ENCODE measurements at regions not wholly inside any gene's neighbourhood (a gene's known extent, or its start where the extent isn't known, plus 50 kb on each side); places are given as distances from the start of the nearest gene placed in this dataset.
"Not testable (repeated sequence)": the region's sequence is repeated elsewhere in the genome, so short reads cannot be mapped to it uniquely, and the experiment has no call there.

DNA sequence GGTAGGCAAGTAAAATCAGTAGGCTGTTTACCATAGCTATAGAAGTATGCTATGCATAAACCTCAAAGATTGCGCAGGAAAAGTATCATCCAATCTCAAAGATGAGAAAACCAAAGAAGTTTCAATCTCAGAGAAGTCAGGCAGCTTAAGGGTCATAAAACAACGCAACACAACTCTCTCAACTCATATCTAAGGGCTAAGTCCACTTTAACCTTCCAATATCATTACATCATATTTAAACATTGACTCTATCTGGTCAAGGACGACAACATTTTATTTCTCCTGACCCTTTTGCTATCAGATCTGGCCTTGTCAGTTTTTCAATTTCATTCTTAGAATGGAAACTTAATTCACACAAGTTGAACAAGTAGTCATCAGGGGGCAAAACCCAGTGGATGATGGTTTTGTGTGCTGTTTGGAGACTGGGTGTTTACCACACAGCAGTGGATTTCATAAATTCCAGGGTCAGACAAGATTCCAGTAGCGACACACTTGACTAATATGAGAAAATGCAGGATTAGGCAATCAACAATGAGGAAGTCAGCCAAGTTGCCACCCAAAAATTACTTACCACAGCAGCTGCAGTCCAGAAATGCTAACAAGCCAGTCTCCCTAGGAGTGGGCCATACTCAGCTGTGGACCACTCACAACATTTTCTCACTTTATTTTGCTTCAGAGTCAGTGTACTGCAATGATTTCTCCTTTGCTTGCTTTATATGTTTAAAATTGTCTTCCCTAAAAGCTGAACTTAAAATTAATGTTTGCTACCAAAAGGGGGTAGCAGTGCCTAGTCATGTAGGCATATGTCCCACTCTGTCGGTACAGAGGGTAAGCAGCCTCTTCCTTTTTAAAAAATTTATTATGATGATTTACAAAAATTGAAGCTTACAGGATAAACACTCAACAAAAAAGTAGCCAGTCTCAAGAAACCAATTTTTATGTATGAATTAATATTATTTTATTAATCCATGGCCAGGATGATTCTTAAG is 131.9 kb upstream of the NBPF9 start:
- not testable (repeated sequence) for DNase-seq

DNA sequence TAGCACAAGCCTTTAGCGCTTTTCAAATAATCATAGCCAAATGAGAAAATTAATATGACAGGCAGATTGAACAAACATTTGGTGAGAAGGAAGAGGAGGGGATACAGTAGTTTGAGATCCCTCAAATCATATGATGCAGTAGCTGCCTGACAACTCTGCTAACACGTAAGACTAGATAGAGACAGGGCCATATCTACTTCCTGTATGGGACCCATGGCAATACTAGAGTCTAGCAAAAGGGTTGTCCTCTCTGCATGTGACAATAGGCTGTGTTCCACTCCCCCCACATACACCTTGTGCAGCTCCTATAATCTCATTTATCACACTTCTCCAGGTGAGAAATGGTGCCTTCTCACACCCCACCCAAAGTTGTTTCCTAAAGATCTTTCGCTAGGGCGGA is 134.2 kb upstream of the NBPF9 start:
- DNase-seq, result not testable (repeated sequence)

- DNase-seq, result not testable (repeated sequence)
These were observed 136.7 kb upstream of the NBPF9 start for GRCh38 chr1:149239897-149240508.

GRCh38 chr1:149240530-149240929 is 137.2 kb upstream of the NBPF9 start:
- not testable (repeated sequence) for DNase-seq

GRCh38 chr1:149241272-149241671 is 137.9 kb upstream of the NBPF9 start:
- DNase-seq, result not testable (repeated sequence)

DNA sequence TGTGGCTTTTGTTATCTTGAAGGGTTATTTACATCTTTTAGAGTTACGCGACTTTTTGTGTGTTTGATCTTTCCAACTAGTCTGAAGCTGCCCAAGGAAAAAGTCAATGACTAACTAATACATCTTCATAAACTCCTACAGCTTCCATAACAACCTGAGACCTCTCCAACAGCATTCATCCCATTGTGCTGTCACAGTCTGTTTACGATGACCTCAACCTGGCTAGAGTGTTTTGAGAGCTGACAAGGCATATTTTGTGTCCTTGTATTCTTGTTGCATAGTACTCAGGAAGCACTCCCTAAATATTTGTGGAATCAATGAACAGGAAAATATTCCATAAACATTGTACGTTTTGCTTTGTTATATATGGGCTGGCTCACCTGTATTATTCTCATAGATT is 140.2 kb upstream of the NBPF9 start:
- not testable (repeated sequence) for DNase-seq

DNA sequence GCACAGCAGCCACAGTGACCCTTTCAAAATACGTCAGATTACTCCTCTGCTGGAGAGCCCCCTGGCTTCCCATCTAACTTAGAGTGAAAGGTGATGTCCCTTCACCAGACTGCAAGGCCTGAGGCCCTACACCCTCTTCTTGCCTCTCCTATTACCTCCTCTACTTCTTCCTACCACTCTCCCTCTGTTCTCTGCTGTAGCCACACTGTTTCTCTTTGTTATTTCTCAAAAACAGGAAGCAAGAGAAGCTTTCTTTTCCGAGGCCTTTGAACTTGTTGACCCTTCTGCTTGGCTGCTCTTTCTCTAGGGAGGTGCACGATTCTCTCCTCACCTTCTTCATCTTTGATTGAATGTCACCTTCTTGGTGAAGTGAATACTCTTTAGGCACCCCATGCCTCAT is 141.3 kb upstream of the NBPF9 start:
- DNase-seq, result not testable (repeated sequence)

DNA sequence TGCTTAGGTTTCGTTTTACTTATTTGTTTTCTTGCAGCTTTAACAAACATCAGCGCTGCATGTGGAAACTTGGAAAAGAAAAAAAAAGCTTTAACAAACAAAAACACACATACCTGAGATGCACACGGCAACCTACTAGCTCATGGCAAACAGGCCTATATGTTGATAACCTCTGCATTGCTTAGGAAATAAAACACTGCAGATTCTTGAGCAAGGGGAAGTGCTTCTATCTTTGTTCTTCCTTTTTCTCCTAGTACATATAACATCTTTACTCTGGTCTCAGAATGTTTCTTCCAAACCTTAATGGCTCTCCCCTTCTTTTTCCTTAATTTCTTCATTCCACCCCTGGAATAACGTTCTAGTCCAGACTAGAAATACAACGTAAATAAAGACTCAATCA is 142.9 kb upstream of the NBPF9 start:
- not testable (repeated sequence) for DNase-seq

- not testable (repeated sequence) for DNase-seq
These were observed 145.3 kb upstream of the NBPF9 start for GRCh38 chr1:149248610-149249009.

DNA sequence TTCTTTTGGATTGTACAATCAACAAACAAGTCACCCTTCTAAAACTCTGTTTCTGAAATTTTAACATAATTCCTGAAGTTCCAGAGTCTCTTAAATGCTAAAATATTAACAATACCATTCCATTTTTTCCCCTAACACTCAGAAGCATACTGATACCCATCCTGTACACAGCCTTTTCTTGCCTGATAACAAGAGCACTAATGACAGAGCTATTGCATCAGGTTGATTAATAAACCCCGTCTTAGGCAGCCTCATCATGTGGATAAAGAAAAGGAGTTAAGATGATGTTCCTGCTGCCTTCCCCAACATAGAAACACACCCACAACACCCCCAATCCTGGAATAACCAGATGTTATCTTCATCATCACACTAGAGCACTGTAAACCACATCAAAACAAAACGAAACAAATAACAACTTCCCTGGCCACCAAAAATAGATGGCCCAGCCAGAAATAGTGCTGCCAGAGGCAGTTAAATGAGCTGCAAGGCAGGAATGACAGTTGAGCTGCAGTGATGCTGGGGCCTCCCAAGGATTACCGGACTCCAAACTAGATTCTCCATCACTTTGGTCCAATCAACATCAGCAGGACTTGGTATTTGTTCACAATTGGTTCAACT is 146.6 kb upstream of the NBPF9 start:
- not testable (repeated sequence) for DNase-seq

GRCh38 chr1:149254894-149255847 is 151.8 kb upstream of the NBPF9 start:
- not testable (repeated sequence) for DNase-seq

DNA sequence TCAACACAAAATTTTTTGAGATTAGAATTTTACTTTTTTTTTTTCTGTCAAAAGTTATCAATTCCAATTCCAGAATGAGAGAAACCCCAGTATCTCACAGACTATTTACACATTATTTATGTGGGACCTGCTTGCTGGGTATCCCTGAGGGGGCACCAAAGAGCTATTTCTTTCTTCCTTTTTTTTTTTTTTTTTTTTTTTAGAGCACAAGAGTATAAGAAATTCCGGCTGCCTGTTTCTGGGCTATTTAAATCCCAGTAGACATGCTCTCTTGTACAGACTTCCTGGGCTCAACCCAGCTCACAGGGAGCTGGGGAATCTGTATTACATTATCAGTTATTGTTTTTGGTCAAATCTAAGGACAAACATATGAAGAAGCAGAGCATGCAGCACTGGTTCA is 156.9 kb upstream of the NBPF9 start:
- DNase-seq, result not testable (repeated sequence)

DNA sequence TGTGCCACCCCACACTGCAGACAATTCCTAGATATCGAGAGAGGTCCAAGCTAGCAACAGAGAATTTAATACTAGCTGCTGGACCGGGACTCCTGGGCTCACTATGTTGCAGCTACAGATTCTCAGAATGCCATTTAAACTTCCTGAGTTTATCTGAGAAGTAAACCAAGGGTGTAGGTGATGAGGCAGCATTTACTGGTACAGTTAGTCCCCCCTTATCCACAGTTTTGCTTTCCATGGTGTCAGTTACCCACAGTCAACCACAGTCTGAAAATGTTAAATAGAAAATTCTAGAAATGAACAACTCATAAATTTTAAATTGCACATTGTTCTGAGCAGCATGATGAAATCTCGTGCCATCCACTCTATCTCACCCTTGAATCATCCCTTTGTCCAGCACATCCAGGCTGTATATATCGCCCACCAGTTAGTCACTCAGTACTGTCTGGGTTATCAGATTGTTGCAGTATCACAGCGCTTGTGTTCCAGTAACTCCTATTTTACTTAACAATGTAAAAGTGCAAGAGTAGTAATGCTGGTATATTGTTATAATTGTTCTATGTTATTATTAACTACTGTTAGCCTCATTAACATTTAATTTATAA is 157.5 kb upstream of the NBPF9 start:
- DNase-seq, result not testable (repeated sequence)

DNA sequence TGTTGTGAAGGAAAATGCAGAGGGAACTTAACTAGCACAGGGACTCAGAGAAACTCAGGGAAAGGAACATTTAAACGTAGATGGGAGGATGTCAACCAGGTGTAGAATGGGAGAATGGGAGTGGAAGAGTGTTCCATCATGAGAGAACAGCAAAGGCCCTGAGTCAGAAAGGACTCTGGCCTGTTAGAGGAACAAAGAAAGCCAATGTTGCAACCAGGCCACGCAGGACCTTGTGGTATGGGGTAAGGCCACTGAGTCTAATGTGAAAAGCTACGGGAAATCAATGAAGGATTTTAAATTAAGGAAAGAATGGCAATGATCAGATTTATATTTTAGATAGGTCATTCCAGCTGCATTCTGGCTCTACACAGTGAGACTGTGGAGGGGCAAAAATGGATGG is 163.9 kb upstream of the NBPF9 start:
- not testable (repeated sequence) for DNase-seq

DNA sequence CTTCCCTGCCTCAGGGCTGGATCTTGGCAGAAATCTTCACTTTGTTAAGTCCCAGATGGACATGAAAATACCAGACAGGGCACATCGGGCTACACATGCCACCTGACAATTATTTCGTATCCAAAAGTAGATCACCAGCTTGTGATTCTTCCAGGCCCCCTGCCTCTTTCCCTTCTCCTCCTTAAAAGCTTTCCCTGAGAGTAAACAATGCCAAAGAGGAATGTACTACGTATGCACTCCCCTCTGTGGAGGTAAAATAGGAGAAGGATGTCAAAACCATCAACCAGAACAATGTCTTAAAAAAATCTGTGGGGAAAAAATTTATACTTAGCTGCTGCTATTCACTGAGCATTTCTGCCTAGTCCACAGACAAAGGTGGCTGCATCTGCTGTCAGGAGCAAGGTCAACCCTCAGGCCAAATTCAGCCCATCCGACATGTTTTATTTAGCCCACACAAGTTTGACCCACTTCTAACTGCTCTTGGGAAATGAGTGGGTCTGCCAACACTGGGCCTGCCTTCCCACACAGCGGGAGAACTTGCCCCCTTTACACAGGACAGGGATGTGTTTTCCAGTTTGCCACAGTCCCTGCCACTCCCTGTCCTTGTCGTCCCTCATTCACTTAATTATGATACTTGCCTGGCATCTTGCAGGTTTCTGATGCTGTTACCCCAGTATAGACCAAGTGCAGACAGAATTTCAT is 165.8 kb upstream of the NBPF9 start:
- not testable (repeated sequence) for DNase-seq

DNA sequence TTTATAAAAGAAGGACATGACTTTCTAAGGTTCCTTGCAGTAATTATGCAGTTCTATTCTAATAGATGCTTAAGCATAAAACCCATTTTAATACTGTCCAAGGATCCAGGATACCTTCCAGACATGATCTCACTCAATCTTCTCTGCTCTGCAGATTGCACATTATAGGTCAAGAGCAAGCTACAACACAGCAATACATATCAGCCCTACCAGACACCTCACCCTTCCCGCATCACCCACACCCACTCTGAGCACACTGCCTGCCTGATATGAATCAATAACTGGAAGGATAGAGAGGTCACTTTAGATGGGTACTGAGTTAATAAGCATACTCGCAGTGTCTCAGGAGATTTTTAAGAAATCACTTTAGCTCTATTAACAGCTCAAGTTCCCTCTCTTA is 166.5 kb upstream of the NBPF9 start:
- not testable (repeated sequence) for DNase-seq

- not testable (repeated sequence) for DNase-seq
These were observed 171.1 kb upstream of the NBPF9 start for GRCh38 chr1:149274493-149274892.

DNA sequence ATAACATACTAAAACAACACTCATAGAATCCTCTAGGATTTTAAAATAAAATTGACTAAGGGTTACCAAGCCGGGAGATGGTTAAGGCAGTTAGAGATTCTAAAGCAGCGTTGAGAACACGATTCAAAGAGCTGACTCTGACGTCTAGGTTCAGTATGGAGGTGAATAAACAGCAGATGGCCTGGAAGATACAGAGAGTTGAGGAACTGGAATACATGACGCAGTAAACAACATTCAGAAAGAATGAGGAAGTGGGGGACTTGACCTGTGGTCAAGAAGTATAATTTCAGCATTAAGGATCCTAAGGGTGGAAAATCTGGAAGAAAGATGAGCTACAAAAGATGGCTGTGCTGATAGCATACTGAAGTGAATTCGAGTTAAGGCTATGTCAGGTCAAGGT is 172.5 kb upstream of the NBPF9 start:
- not testable (repeated sequence) for DNase-seq

- DNase-seq, result not testable (repeated sequence)
These were observed 173.1 kb upstream of the NBPF9 start for GRCh38 chr1:149276496-149276895.

GRCh38 chr1:149278156-149278555 is 174.8 kb upstream of the NBPF9 start:
- DNase-seq, result not testable (repeated sequence)

GRCh38 chr1:149279015-149279414 is 175.7 kb upstream of the NBPF9 start:
- DNase-seq, result not testable (repeated sequence)

Data from activated CD4-positive, alpha-beta T cell treated with anti-CD3 and anti-CD28 coated beads for 4 hours (primary cell).